ENCODE measurements at regions not wholly inside any gene's neighbourhood (a gene's known extent, or its start where the extent isn't known, plus 50 kb on each side); places are given as distances from the start of the nearest gene placed in this dataset.

DNA sequence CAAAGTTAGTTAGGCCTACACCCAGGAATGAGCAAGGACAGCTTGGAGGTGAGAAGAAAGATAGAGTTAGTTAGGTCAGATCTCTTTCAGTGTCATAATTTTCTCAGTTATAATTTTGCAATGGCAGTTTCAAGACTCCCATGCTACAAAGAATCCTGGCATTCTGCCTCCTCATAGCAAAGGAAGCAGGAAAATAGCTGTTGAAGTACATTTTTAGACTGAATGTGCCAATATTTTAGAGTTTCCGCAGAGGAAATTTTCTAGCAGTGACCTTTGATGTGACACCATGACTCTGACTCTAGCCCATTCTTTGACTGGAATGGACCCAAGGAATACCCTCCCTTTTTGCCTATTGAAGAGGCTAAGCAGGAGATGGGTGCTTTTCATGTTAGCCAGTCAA is 371.7 kb downstream of the PIK3C3 start:
- TF ChIP-seq, protein P1, sequence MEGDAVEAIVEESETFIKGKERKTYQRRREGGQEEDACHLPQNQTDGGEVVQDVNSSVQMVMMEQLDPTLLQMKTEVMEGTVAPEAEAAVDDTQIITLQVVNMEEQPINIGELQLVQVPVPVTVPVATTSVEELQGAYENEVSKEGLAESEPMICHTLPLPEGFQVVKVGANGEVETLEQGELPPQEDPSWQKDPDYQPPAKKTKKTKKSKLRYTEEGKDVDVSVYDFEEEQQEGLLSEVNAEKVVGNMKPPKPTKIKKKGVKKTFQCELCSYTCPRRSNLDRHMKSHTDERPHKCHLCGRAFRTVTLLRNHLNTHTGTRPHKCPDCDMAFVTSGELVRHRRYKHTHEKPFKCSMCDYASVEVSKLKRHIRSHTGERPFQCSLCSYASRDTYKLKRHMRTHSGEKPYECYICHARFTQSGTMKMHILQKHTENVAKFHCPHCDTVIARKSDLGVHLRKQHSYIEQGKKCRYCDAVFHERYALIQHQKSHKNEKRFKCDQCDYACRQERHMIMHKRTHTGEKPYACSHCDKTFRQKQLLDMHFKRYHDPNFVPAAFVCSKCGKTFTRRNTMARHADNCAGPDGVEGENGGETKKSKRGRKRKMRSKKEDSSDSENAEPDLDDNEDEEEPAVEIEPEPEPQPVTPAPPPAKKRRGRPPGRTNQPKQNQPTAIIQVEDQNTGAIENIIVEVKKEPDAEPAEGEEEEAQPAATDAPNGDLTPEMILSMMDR (IDR thresholded peaks at IDR 0.05; ENCODE audit: low read depth, low read length, poor library complexity, severe bottlenecking), result no peak
- no peak for TF ChIP-seq EZH2phosphoT487 (IDR thresholded peaks at IDR 0.05; ENCODE audit: borderline replicate concordance, low read length)

All from DOHH2 (cell line).